ENCODE measurements at regions not wholly inside any gene's neighbourhood (a gene's known extent, or its start where the extent isn't known, plus 50 kb on each side); places are given as distances from the start of the nearest gene placed in this dataset.

DNA sequence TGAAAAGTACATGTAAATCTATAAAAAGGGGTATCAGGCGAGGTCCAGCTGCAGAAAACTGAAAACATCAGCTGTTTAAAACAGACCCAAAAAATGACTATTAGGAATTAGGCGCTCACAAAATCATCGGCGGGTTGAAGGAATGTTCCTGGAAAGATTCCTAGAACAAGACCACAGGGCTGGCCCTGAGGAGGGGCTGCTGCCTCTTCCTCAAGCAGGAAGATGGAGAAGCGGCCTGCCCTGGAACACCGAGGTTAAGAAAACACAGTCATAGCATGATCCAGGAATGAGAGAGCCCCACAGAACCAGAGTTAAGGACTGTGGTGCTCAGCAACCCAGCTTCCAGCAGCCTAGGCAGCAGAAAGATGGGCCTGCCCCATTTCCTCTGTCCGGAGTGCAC, 78.4 kb downstream of the C11orf91 start:
- Histone ChIP-seq H3K27ac (no peak overlapping the region), H3K36me3 (no peaks in the 10 kb centered on the region), H3K4me3 (no peak overlapping the region), H3K4me1 (no peaks in the 10 kb centered on the region), H3K27me3 (no peaks in the 10 kb centered on the region), H3K9me3 (no peaks in the 10 kb centered on the region)
- no peak for DNase-seq (ENCODE audit: low spot score in 2 of 2)
- TF ChIP-seq CTCF (IDR thresholded peaks at IDR 0.05) (no peak), POLR2AphosphoS5 (IDR thresholded peaks at IDR 0.05) (no peak), POLR2A (IDR thresholded peaks at IDR 0.05) (no peak), EP300 (IDR thresholded peaks at IDR 0.05) (no peak)
- 54% methylated on average over 7 of the region's 7 CpGs for WGBS

DNA sequence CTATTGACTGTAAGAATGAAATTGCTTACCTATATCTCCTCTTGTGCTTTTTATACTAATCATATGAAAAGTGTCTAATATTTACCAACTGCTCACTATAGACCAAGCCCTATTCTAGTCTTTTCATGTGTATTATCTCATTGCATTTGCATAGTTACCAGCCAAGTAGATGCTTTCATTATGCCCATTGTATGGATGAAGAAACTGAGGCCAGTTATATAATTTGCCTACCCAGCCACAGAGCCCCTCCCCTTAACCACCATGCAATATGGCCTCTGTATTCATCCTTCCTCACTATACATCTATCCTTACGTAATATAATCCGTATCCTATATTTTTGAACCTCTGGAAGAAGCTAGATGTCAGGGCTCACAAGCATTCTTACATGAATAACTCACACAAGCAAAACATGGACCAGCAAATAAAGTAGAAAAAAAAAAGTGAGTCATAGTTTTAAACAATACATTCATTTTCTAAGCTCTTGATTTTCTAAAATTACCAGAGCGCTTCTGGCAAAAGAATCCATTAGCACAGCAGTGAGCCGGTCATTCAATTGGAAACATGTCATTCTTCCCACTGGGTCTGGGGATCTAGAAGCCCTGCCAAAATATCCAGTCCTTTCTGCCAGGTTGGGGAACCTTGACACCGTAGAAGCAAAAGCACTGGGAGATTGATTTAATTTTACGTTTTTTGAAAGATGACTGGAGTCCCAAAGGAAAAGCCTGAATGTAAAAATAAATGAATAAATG, 80.0 kb downstream of the C11orf91 start:
- H3K4me3 ChIP-seq: no peak overlapping the region
- no peak for DNase-seq (ENCODE audit: low spot score in 2 of 2)
- H3K9me3 ChIP-seq: no peaks in the 10 kb centered on the region
- 71% methylated on average over 6 of the region's 6 CpGs for WGBS
- no peak for TF ChIP-seq POLR2A (IDR thresholded peaks at IDR 0.05)
- TF ChIP-seq POLR2AphosphoS5 (IDR thresholded peaks at IDR 0.05): no peak
- TF ChIP-seq EP300 (IDR thresholded peaks at IDR 0.05): no peak
- H3K27ac ChIP-seq: no peak overlapping the region
- H3K4me1 ChIP-seq: no peaks in the 10 kb centered on the region
- no peaks in the 10 kb centered on the region for H3K36me3 ChIP-seq
- no peaks in the 10 kb centered on the region for H3K27me3 ChIP-seq

GRCh38 chr11:33618956-33619355, 81.7 kb downstream of the C11orf91 start:
- no peak for DNase-seq (ENCODE audit: low spot score in 2 of 2)
- Histone ChIP-seq H3K9me3 (no peaks in the 10 kb centered on the region), H3K27me3 (no peaks in the 10 kb centered on the region), H3K4me3 (no peak overlapping the region), H3K36me3 (no peaks in the 10 kb centered on the region), H3K27ac (no peak overlapping the region), H3K4me1 (no peaks in the 10 kb centered on the region)
- WGBS: 85% methylated on average over 7 of the region's 7 CpGs
- no peak for TF ChIP-seq EP300 (IDR thresholded peaks at IDR 0.05)
- TF ChIP-seq POLR2A (IDR thresholded peaks at IDR 0.05): no peak
- no peak for TF ChIP-seq CTCF (IDR thresholded peaks at IDR 0.05)
- TF ChIP-seq POLR2AphosphoS5 (IDR thresholded peaks at IDR 0.05): no peak

DNA sequence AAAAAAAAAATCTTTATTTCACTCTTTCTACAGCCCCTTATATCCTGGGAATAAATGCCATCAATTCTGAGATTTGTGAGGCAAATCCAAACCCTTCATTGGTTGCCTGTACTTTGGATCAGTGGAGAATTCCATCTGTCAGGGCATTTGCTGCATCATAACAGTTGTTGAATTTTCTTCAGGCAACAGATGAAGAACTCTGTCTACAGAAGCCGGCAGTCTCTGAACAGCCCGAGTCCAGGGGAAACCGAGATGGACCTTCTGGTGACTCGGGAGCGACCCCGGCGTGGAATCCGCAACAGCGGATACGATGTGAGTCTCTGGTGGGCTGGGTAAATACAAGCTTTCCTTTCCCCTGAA, 82.3 kb downstream of the C11orf91 start:
- Histone ChIP-seq H3K36me3 (no peaks in the 10 kb centered on the region), H3K4me3 (no peak overlapping the region), H3K4me1 (no peaks in the 10 kb centered on the region), H3K27ac (no peak overlapping the region), H3K27me3 (no peaks in the 10 kb centered on the region), H3K9me3 (no peaks in the 10 kb centered on the region)
- WGBS: 93% methylated on average over 10 of the region's 10 CpGs
- TF ChIP-seq CTCF (IDR thresholded peaks at IDR 0.05) (no peak), POLR2AphosphoS5 (IDR thresholded peaks at IDR 0.05) (no peak), POLR2A (IDR thresholded peaks at IDR 0.05) (no peak), EP300 (IDR thresholded peaks at IDR 0.05) (no peak)
- DNase-seq (ENCODE audit: low spot score in 2 of 2): no peak

DNA sequence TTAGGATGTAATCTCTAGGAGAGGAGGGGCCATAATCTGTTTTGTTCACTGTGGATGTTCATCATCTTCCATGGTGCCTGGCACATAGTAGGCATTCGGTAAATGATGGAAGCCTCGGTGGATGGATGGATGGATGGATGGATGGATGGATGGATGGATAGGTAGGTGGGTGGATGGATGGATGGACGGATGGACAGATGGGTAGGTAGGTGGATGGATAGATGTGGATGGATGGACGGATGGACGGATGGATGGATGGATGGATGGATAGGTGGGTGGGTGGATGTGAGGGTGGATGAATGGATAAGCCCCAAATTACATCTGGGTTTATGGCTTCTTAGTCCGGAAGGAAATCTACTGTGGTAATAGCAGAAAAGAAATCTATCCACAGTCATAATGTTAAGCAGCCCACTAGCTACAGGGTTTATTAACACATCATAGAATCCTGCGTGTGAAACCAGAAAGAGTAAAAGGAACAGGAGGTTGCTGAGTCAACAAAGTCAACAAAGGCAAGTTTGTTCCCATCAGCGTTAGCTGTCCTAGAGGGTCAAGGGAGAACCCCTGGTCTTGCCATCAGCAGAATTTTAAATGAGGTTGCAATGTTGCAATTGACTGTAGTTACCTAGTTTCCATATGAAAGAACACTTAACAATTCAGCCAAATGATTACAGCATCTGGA, 82.8 kb downstream of the C11orf91 start:
- Histone ChIP-seq H3K4me3 (no peak overlapping the region), H3K9me3 (no peaks in the 10 kb centered on the region), H3K27ac (no peak overlapping the region), H3K4me1 (no peaks in the 10 kb centered on the region), H3K27me3 (no peaks in the 10 kb centered on the region), H3K36me3 (no peaks in the 10 kb centered on the region)
- no peak for DNase-seq (ENCODE audit: low spot score in 2 of 2)
- 90% methylated on average over 8 of the region's 8 CpGs for WGBS
- no peak for TF ChIP-seq POLR2AphosphoS5 (IDR thresholded peaks at IDR 0.05)
- TF ChIP-seq CTCF (IDR thresholded peaks at IDR 0.05): no peak
- no peak for TF ChIP-seq POLR2A (IDR thresholded peaks at IDR 0.05)
- TF ChIP-seq EP300 (IDR thresholded peaks at IDR 0.05): no peak

All from suprapubic skin (tissue), 4 donors.